PC-9 (cell line): ENCODE measurements at regions not wholly inside any gene's neighbourhood (a gene's known extent, or its start where the extent isn't known, plus 50 kb on each side); places are given as distances from the start of the nearest gene placed in this dataset.

Experiments used
- BruUV-seq: library from RNA; stranded (reverse); fragments of 400-500 nt; replicated peaks from 2 replicates; lab custom pipeline; 2021; lab: Mats Ljungman, UMichigan
- CTCF ChIA-PET: fragments of 300-600 bp; sonication (Branson Sonifier 250); formaldehyde crosslinking; loops from one replicate; lab custom pipeline; 2022; ENCODE audit warnings: antibody characterized with exemption; lab: Charles Lee
- POLR2A ChIA-PET: fragments of 300-600 bp; sonication (Branson Sonifier 250); formaldehyde crosslinking; loops from one replicate; lab custom pipeline; 2022; ENCODE audit warnings: antibody characterized with exemption; ENCODE audit not compliant: unreplicated experiment; lab: Charles Lee
- DNase-seq, 2 experiments: peaks; one replicate each; pipeline versions ENCODE4 v3.0.0 to v3.0.0-alpha.2; 2015 to 2022; ENCODE audit warnings: mixed read lengths in 1 of 2
- H2AFZ ChIP-seq: fragments of 200-600 bp; sonication (generic); 2 replicates; pipeline ENCODE4 v1.8.1; 2017; ENCODE audit warnings: antibody characterized with exemption
- H3F3A ChIP-seq: fragments of 200-600 bp; sonication (generic); 2 replicates; pipeline ENCODE4 v1.8.1; 2017; ENCODE audit warnings: antibody characterized with exemption, mild to moderate bottlenecking, low read depth; ENCODE audit not compliant: insufficient read depth
- H3K27ac ChIP-seq: fragments of 200-600 bp; sonication (generic); 2 replicates; pipeline ENCODE4 v1.6.1; 2016; ENCODE audit warnings: mixed run types
- H3K27me3 ChIP-seq: fragments of 200-600 bp; sonication (generic); 2 replicates; pipeline ENCODE4 v1.6.1; 2016; ENCODE audit warnings: low read depth, mixed run types; ENCODE audit not compliant: insufficient read depth
- H3K36me3 ChIP-seq: fragments of 200-600 bp; sonication (generic); 2 replicates; pipeline ENCODE4 v1.6.1; 2016; ENCODE audit warnings: low read depth, mixed run types
- H3K4me1 ChIP-seq: fragments of 200-600 bp; sonication (generic); replicated peaks from 2 replicates; pipeline ENCODE4 v1.6.1; 2016; ENCODE audit warnings: mixed run types; ENCODE audit not compliant: insufficient read depth
- H3K4me2 ChIP-seq: fragments of 200-600 bp; sonication (generic); 2 replicates; pipeline ENCODE4 v1.6.1; 2017; ENCODE audit warnings: mixed run types
- H3K4me3 ChIP-seq: fragments of 200-600 bp; sonication (generic); 2 replicates; pipeline ENCODE4 v1.6.1; 2016; ENCODE audit warnings: mixed run types
- H3K79me2 ChIP-seq: fragments of 200-600 bp; sonication (generic); 2 replicates; pipeline ENCODE4 v1.6.1; 2017; ENCODE audit warnings: low read depth, mixed run types
- H3K9me2 ChIP-seq: fragments of 200-600 bp; sonication (generic); 2 replicates; pipeline ENCODE4 v1.8.1; 2017; ENCODE audit warnings: mild to moderate bottlenecking; ENCODE audit not compliant: insufficient read depth
- H3K9me3 ChIP-seq: fragments of 200-600 bp; sonication (generic); 2 replicates; pipeline ENCODE4 v1.8.1; 2016; ENCODE audit warnings: low read depth; ENCODE audit not compliant: insufficient read depth
- H4K20me1 ChIP-seq: fragments of 200-600 bp; sonication (generic); 2 replicates; pipeline ENCODE4 v1.8.1; 2017; ENCODE audit not compliant: insufficient read depth
- CTCF ChIP-seq: fragments of 200-600 bp; sonication (generic); conservative IDR thresholded peaks from 2 replicates; pipeline ENCODE4 v1.6.1; 2017; ENCODE audit warnings: mixed run types, antibody characterized with exemption, mild to moderate bottlenecking, moderate library complexity
- EZH2 ChIP-seq: fragments of 200-600 bp; sonication (generic); IDR thresholded peaks from 2 replicates; pipeline ENCODE4 v1.8.0; 2017; ENCODE audit warnings: antibody characterized with exemption, low read depth
- intact Hi-C: fragments of 100-400 bp; cut with micrococcal nuclease; formaldehyde crosslinking; loops from one replicate; pipeline ENCODE4 v1.10.0; 2022; ENCODE audit not compliant: unreplicated experiment

GRCh38 chrX:5068550-5068949 lies 1160.1 kb downstream of the NLGN4X start:
- peak in 1 of 2 experiments; percentile 61 for DNase-seq
- BruUV-seq: no TSS peak
- ChIA-PET POLR2A (no interaction called here), CTCF (no interaction called here)
- Histone ChIP-seq H2AFZ (no peak overlapping the region), H3K4me3 (no peak overlapping the region), H3K9me2 (no peaks in the 10 kb centered on the region), H3K36me3 (no peaks in the 10 kb centered on the region), H3K79me2 (no peaks in the 10 kb centered on the region), H3K4me1 (peaks cover 11% of the 10 kb centered on the region), H3K27me3 (no peaks in the 10 kb centered on the region), H4K20me1 (no peaks in the 10 kb centered on the region), H3K4me2 (0 out of 2 replicates have a peak overlapping the region, but pooled peaks have one; percentile 27), H3K27ac (peak overlapping the region; percentile 44), H3F3A (no peaks in the 10 kb centered on the region), H3K9me3 (peaks cover 4% of the 10 kb centered on the region; the same call in 1 of the 2 replicates)
- intact Hi-C loops: no loop called here
- TF ChIP-seq CTCF (no peak), EZH2 (no peak)

GRCh38 chrX:5057786-5058185 lies 1170.9 kb downstream of the NLGN4X start:
- no peaks in the 10 kb centered on the region for H4K20me1 ChIP-seq
- H3F3A ChIP-seq: peaks cover 4% of the 10 kb centered on the region
- no peak overlapping the region for H3K4me2 ChIP-seq
- ChIA-PET POLR2A (no interaction called here), CTCF (no interaction called here)
- H3K36me3 ChIP-seq: no peaks in the 10 kb centered on the region
- intact Hi-C loops: no loop called here
- no peak overlapping the region for H3K4me3 ChIP-seq
- no peak overlapping the region for H2AFZ ChIP-seq
- H3K4me1 ChIP-seq: peaks cover 9% of the 10 kb centered on the region
- BruUV-seq: no TSS peak
- DNase-seq: no peak
- TF ChIP-seq EZH2 (no peak), CTCF (no peak)
- no peaks in the 10 kb centered on the region for H3K79me2 ChIP-seq
- H3K27me3 ChIP-seq: no peaks in the 10 kb centered on the region
- H3K27ac ChIP-seq: no peak overlapping the region
- H3K9me3 ChIP-seq: no peaks in the 10 kb centered on the region
- H3K9me2 ChIP-seq: no peaks in the 10 kb centered on the region

GRCh38 chrX:5054852-5055251 lies 1173.8 kb downstream of the NLGN4X start:
- peaks cover 4% of the 10 kb centered on the region; the same call in 1 of the 2 replicates for H3K36me3 ChIP-seq
- peaks cover 23% of the 10 kb centered on the region for H3F3A ChIP-seq
- no peak for TF ChIP-seq CTCF
- no peak for TF ChIP-seq EZH2
- H3K79me2 ChIP-seq: no peaks in the 10 kb centered on the region
- no peaks in the 10 kb centered on the region for H3K9me2 ChIP-seq
- no peaks in the 10 kb centered on the region for H3K27me3 ChIP-seq
- H3K9me3 ChIP-seq: peaks cover 11% of the 10 kb centered on the region; the same call in 1 of the 2 replicates
- intact Hi-C loops: loop anchor here (5.0 kb wide), 1 partner anchor 508 kb away; no protein-coding TSS in a partner anchor
- no peak overlapping the region for H3K4me2 ChIP-seq
- CTCF ChIA-PET: no interaction called here
- POLR2A ChIA-PET: no interaction called here
- DNase-seq: no peak
- no peak overlapping the region for H2AFZ ChIP-seq
- no TSS peak for BruUV-seq
- H3K27ac ChIP-seq: no peak overlapping the region
- no peaks in the 10 kb centered on the region for H4K20me1 ChIP-seq
- peaks cover 27% of the 10 kb centered on the region for H3K4me1 ChIP-seq
- H3K4me3 ChIP-seq: no peak overlapping the region
